Tibial nerve (tissue), 4 donors: ENCODE measurements at regions not wholly inside any gene's neighbourhood (a gene's known extent, or its start where the extent isn't known, plus 50 kb on each side); places are given as distances from the start of the nearest gene placed in this dataset.

Source experiments
- DNase-seq, 2 donors: peaks; one replicate each; pipeline ENCODE4 v3.0.0-alpha.2; 2019; ENCODE audit warnings: low spot score in 2 of 2
- H3K27ac ChIP-seq, 4 donors: fragments of 200-600 bp; sonication (generic) in 3 of 4; one replicate each; pipeline ENCODE4 v1.5.1; 2017 to 2019; ENCODE audit warnings: mild to moderate bottlenecking in 1 of 4
- H3K27me3 ChIP-seq, 2 donors: fragments of 200-600 bp; sonication (generic) in 1 of 2; one replicate each; pipeline versions ENCODE4 v1.5.1 to v1.6.0; 2017 to 2019
- H3K36me3 ChIP-seq, 3 donors: fragments of 200-600 bp; sonication (generic); one replicate each; pipeline ENCODE4 v1.5.1; 2018 to 2019
- H3K4me1 ChIP-seq, 4 donors: fragments of 200-600 bp; sonication (generic) in 3 of 4; one replicate each; pipeline ENCODE4 v1.5.1; 2017 to 2019
- H3K4me3 ChIP-seq, 4 donors: fragments of 200-600 bp; sonication (generic) in 3 of 4; one replicate each; pipeline ENCODE4 v1.5.1; 2017 to 2019; ENCODE audit warnings: mild to moderate bottlenecking in 1 of 4, moderate library complexity in 1 of 4
- H3K9me3 ChIP-seq, 4 donors: fragments of 200-600 bp; sonication (generic) in 3 of 4; one replicate each; pipeline ENCODE4 v1.5.1; 2017 to 2019
- CTCF ChIP-seq, 5 experiments: fragments of 200-600 bp in 3 of 5; fragments of 450-650 bp in 2 of 5; sonication (generic) in 3 of 5; IDR thresholded peaks; one replicate each; pipeline ENCODE4 v1.5.1; 2016 to 2019; ENCODE audit warnings: antibody characterized with exemption in 5 of 5, mild to moderate bottlenecking in 3 of 5, moderate library complexity in 2 of 5
- EP300 ChIP-seq, 2 donors: sonication (generic); formaldehyde crosslinking; IDR thresholded peaks; one replicate each; pipeline ENCODE4 v1.6.1; 2017; ENCODE audit warnings: antibody characterized with exemption in 2 of 2, mild to moderate bottlenecking in 1 of 2
- POLR2A ChIP-seq, 2 donors: fragments of 450-650 bp; IDR thresholded peaks; one replicate each; pipeline ENCODE4 v1.6.1; 2017; ENCODE audit warnings: antibody characterized with exemption in 2 of 2, mild to moderate bottlenecking in 2 of 2, moderate library complexity in 2 of 2
- WGBS, 2 donors: methylation state at CpG; one replicate each; pipeline ENCODE4 v1.1.5; 2018; 5-methylcytosine and 5-hydroxymethylcytosine counted together

GRCh38 chr20:60591172-60591799 lies 633.1 kb downstream of the CDH26 start:
- no peak overlapping the region for H3K27ac ChIP-seq
- 63 to 67% methylated on average over 6 of the region's 6 CpGs for WGBS, 2 donors
- H3K27me3 ChIP-seq, result no peaks in the 10 kb centered on the region
- H3K4me3 ChIP-seq, result no peak overlapping the region
- no peaks in the 10 kb centered on the region for H3K9me3 ChIP-seq
- TF ChIP-seq CTCF (IDR thresholded peaks at IDR 0.05) (no peak), POLR2A (IDR thresholded peaks at IDR 0.05) (no peak), EP300 (IDR thresholded peaks at IDR 0.05) (no peak)
- H3K4me1 ChIP-seq, result peaks cover 0 to 13% (median 3%) of the 10 kb centered on the region in 4 donors
- DNase-seq, result no peak
- no peaks in the 10 kb centered on the region for H3K36me3 ChIP-seq

- no peak overlapping the region for H3K27ac ChIP-seq
- no peak for DNase-seq
- H3K4me3 ChIP-seq, result no peak overlapping the region
- no peaks in the 10 kb centered on the region for H3K36me3 ChIP-seq
- H3K4me1 ChIP-seq, result no peaks in the 10 kb centered on the region
- no peaks in the 10 kb centered on the region for H3K27me3 ChIP-seq
- WGBS, 2 donors, result 88% methylated on average over 13 to 14 of the region's 14 CpGs
- H3K9me3 ChIP-seq, result no peaks in the 10 kb centered on the region
- TF ChIP-seq CTCF (IDR thresholded peaks at IDR 0.05) (no peak), EP300 (IDR thresholded peaks at IDR 0.05) (no peak), POLR2A (IDR thresholded peaks at IDR 0.05) (no peak)
Observed at GRCh38 chr20:60598528-60598927, 640.3 kb downstream of the CDH26 start.

- TF ChIP-seq EP300 (IDR thresholded peaks at IDR 0.05), result no peak
- TF ChIP-seq CTCF (IDR thresholded peaks at IDR 0.05), result no peak
- no peak for TF ChIP-seq POLR2A (IDR thresholded peaks at IDR 0.05)
- no peaks in the 10 kb centered on the region for H3K36me3 ChIP-seq
- WGBS, 2 donors, result 92 to 95% methylated on average over 16 of the region's 16 CpGs
- H3K4me3 ChIP-seq, result no peak overlapping the region
- H3K9me3 ChIP-seq, result no peaks in the 10 kb centered on the region
- no peaks in the 10 kb centered on the region for H3K4me1 ChIP-seq
- H3K27ac ChIP-seq, result no peak overlapping the region
- no peaks in the 10 kb centered on the region for H3K27me3 ChIP-seq
- DNase-seq, result no peak
Observed at GRCh38 chr20:60599381-60599780, 641.2 kb downstream of the CDH26 start.

- no peaks in the 10 kb centered on the region for H3K9me3 ChIP-seq
- TF ChIP-seq EP300 (IDR thresholded peaks at IDR 0.05), result no peak
- no peak for TF ChIP-seq POLR2A (IDR thresholded peaks at IDR 0.05)
- TF ChIP-seq CTCF (IDR thresholded peaks at IDR 0.05), result no peak
Observed at GRCh38 chr20:60600036-60600435, 641.8 kb downstream of the CDH26 start.

GRCh38 chr20:60624066-60624465 lies 628.0 kb upstream of the CDH4 start:
- Histone ChIP-seq H3K9me3 (peaks cover 0 to 1% (median 0%) of the 10 kb centered on the region in 4 donors), H3K36me3 (no peaks in the 10 kb centered on the region), H3K27me3 (no peaks in the 10 kb centered on the region), H3K27ac (no peak overlapping the region), H3K4me1 (no peaks in the 10 kb centered on the region), H3K4me3 (no peak overlapping the region)
- DNase-seq, result no peak
- 74 to 88% methylated on average over 4 of the region's 4 CpGs for WGBS, 2 donors
- TF ChIP-seq EP300 (IDR thresholded peaks at IDR 0.05) (no peak), POLR2A (IDR thresholded peaks at IDR 0.05) (no peak), CTCF (IDR thresholded peaks at IDR 0.05) (no peak)

More at GRCh38 chr20:60600036-60600435, 641.8 kb downstream of the CDH26 start:
- Histone ChIP-seq H3K4me1 (no peaks in the 10 kb centered on the region), H3K4me3 (no peak overlapping the region), H3K27me3 (no peaks in the 10 kb centered on the region), H3K36me3 (no peaks in the 10 kb centered on the region), H3K27ac (no peak overlapping the region)
- WGBS, 2 donors, result 77 to 86% methylated on average over 7 of the region's 7 CpGs
- no peak for DNase-seq
